ENCODE measurements at regions not wholly inside any gene's neighbourhood (a gene's known extent, or its start where the extent isn't known, plus 50 kb on each side); places are given as distances from the start of the nearest gene placed in this dataset.
A peak's percentile ranks its signal among the peaks of the same experiment; 100 is the strongest.

DNA sequence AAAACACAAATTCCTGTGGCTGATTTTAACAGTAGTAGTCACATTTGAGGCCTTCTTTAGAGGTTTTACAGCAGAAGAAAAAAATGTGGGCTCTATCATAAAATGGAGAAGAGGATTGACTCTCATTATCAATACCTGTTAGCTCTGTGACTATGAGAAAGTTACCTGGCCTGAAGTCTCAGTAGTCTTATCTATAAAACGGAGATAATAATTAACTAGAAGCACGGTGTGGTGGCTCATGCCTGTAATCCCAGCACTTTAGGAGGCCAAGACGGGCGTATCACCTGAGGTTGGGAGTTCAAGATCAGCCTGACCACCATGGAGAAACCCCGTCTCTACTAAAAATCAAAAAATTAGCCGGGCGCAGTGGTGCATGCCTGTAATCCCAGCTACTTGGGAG is 90.4 kb upstream of the PLPPR4 start:
- H3K4me3 ChIP-seq (ENCODE audit: low read depth in 1 of 2, low read length in 1 of 2), result no peak overlapping the region
- H3K9me3 ChIP-seq, result no peaks in the 10 kb centered on the region
- H3K36me3 ChIP-seq, result no peaks in the 10 kb centered on the region
- H3K4me1 ChIP-seq (ENCODE audit: control insufficient read depth in 1 of 2, insufficient read depth in 1 of 2, low read depth in 1 of 2, low read length in 1 of 2), result no peaks in the 10 kb centered on the region
- H3K27ac ChIP-seq, result no peak overlapping the region
- TF ChIP-seq, protein P1, sequence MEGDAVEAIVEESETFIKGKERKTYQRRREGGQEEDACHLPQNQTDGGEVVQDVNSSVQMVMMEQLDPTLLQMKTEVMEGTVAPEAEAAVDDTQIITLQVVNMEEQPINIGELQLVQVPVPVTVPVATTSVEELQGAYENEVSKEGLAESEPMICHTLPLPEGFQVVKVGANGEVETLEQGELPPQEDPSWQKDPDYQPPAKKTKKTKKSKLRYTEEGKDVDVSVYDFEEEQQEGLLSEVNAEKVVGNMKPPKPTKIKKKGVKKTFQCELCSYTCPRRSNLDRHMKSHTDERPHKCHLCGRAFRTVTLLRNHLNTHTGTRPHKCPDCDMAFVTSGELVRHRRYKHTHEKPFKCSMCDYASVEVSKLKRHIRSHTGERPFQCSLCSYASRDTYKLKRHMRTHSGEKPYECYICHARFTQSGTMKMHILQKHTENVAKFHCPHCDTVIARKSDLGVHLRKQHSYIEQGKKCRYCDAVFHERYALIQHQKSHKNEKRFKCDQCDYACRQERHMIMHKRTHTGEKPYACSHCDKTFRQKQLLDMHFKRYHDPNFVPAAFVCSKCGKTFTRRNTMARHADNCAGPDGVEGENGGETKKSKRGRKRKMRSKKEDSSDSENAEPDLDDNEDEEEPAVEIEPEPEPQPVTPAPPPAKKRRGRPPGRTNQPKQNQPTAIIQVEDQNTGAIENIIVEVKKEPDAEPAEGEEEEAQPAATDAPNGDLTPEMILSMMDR (IDR thresholded peaks at IDR 0.05), result no peak
- no peaks in the 10 kb centered on the region for H3K27me3 ChIP-seq

DNA sequence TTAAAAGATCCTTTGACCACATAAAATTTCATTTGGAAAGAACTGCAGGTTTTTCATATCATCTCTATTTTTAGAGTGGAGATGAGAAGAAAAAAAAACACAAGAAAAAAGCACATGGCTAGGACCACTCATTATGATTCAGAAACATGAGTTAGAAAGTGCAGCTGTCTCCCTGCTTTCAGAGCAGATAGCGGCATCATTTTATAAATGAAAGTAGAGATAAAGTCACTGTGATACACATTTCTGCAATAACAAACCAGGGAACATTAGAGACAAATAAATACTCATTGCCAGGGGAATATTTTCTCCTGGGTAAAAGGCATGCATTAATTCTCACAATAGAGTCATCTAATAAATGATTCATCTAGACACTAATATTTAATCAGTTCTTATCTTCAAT is 87.5 kb upstream of the PLPPR4 start:
- TF ChIP-seq, protein P1 (IDR thresholded peaks at IDR 0.05), result no peak
- H3K4me1 ChIP-seq (ENCODE audit: control insufficient read depth in 1 of 2, insufficient read depth in 1 of 2, low read depth in 1 of 2, low read length in 1 of 2), result no peaks in the 10 kb centered on the region

DNA sequence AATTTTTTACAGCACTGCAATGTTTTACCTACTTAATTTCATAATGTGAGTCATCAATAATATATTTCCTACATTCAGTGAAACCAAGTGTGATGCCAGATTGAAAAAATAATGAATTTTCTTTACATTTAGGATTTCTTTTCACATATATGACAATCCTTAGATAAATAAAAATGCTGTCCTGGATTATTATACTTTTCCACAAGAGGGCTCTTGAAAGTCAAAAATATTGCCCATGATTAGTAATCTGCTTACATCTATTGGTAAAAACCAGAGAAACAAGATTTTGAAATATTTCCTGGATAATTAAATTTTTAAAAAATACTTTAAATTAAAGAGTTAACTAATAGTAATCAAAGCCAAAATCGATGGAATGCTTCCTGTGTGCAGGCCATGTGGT is 86.8 kb upstream of the PLPPR4 start:
- Histone ChIP-seq H3K36me3 (no peaks in the 10 kb centered on the region), H3K27me3 (no peaks in the 10 kb centered on the region), H3K4me1 (ENCODE audit: control insufficient read depth in 1 of 2, insufficient read depth in 1 of 2, low read depth in 1 of 2, low read length in 1 of 2) (no peaks in the 10 kb centered on the region), H3K9me3 (no peaks in the 10 kb centered on the region), H3K4me3 (ENCODE audit: low read depth in 1 of 2, low read length in 1 of 2) (no peak overlapping the region), H3K27ac (no peak overlapping the region)
- TF ChIP-seq, protein P1 (IDR thresholded peaks at IDR 0.05), result no peak

More for the DNA sequence above, 87.5 kb upstream of the PLPPR4 start:
- Histone ChIP-seq H3K27me3 (no peaks in the 10 kb centered on the region), H3K36me3 (no peaks in the 10 kb centered on the region), H3K9me3 (no peaks in the 10 kb centered on the region), H3K27ac (no peak overlapping the region), H3K4me3 (ENCODE audit: low read depth in 1 of 2, low read length in 1 of 2) (no peak overlapping the region)

DNA sequence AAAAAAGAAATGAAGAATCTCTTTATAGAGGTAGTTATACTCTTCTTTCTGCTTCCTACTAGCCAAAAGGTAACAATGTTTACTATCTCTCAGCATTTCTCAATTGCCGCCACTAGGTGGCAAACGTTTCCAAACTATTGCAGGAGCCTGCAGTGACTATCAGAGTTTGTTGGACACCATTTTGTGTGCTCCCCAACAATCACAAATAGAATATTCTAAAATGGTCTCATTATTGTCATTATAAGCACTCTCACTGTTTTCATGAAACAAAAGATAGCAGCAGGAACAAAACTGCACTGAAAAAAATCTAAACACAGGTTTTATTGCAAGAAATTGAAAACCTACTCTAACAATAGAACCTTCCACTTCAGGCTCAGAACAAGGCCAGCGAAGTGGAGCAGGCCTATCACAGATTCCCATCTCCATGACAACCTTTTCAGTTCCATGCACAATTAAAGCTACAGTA is 83.9 kb upstream of the PLPPR4 start:
- TF ChIP-seq, protein P1 (IDR thresholded peaks at IDR 0.05), result peak; percentile 30
- Histone ChIP-seq H3K27ac (no peak overlapping the region), H3K36me3 (no peaks in the 10 kb centered on the region)

DNA sequence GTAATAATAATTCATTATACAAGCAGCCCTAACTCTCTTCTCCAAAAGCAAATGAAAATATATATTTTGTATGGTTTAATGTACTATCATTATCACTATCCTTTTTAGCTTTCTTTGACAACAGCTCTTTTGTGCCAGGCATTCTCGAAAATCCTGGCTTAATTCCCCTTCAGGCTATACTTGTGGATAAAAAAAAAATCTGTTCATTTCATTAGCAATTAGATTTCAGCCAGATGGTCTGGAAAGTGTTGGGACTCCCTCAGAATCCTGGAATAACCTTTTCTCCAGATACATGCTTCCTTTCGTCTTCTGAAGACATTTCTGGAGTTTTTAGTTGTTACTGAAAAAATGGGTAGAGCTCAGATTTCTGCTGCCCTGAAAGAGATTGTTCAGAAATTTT is 83.4 kb upstream of the PLPPR4 start:
- H3K4me3 ChIP-seq (ENCODE audit: low read depth in 1 of 2, low read length in 1 of 2), result no peak overlapping the region
- H3K9me3 ChIP-seq, result no peaks in the 10 kb centered on the region
- H3K27me3 ChIP-seq, result no peaks in the 10 kb centered on the region
- H3K4me1 ChIP-seq (ENCODE audit: control insufficient read depth in 1 of 2, insufficient read depth in 1 of 2, low read depth in 1 of 2, low read length in 1 of 2), result no peaks in the 10 kb centered on the region
- no peak overlapping the region for H3K27ac ChIP-seq
- TF ChIP-seq, protein P1 (IDR thresholded peaks at IDR 0.05), result no peak
- no peaks in the 10 kb centered on the region for H3K36me3 ChIP-seq

More for the DNA sequence above, 83.9 kb upstream of the PLPPR4 start:
- Histone ChIP-seq H3K9me3 (no peaks in the 10 kb centered on the region), H3K4me1 (ENCODE audit: control insufficient read depth in 1 of 2, insufficient read depth in 1 of 2, low read depth in 1 of 2, low read length in 1 of 2) (no peaks in the 10 kb centered on the region), H3K27me3 (no peaks in the 10 kb centered on the region), H3K4me3 (ENCODE audit: low read depth in 1 of 2, low read length in 1 of 2) (no peak overlapping the region)

DNA sequence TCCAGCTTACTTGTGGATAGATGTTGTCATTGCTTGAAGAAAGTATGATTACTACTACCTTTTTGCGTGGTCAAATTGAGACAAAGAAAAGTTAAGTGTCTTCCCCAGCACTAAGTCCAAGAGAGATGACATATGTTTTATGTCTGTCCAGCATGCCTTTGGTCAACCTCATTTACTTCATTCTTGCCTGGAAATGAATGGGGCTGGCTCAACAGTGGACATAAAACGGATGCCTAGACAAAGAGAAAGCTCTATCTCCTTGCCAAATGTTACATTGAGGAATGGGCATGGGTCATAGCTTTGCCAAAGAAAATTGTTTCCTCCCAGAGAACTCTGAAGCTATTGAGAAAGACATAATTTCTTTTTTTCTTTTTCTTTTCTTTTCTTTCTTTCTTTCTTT is 82.4 kb upstream of the PLPPR4 start:
- Histone ChIP-seq H3K9me3 (no peaks in the 10 kb centered on the region), H3K27me3 (no peaks in the 10 kb centered on the region), H3K27ac (no peak overlapping the region), H3K4me3 (ENCODE audit: low read depth in 1 of 2, low read length in 1 of 2) (no peak overlapping the region), H3K36me3 (no peaks in the 10 kb centered on the region), H3K4me1 (ENCODE audit: control insufficient read depth in 1 of 2, insufficient read depth in 1 of 2, low read depth in 1 of 2, low read length in 1 of 2) (no peaks in the 10 kb centered on the region)
- TF ChIP-seq, protein P1 (IDR thresholded peaks at IDR 0.05), result no peak

All from neutrophil (primary cell).